Hepatocyte (in vitro differentiated cells): ENCODE measurements at regions not wholly inside any gene's neighbourhood (a gene's known extent, or its start where the extent isn't known, plus 50 kb on each side); places are given as distances from the start of the nearest gene placed in this dataset.
A peak's percentile ranks its signal among the peaks of the same experiment; 100 is the strongest.

ENCODE experiments used
- DNase-seq: peaks from one replicate; pipeline ENCODE4 v3.0.0-alpha.2; 2016; ENCODE audit warnings: low spot score
- H2AFZ ChIP-seq: fragments of 200-600 bp; sonication (generic); 2 replicates; pipeline ENCODE4 v1.6.0; 2016; ENCODE audit warnings: antibody characterized with exemption, mild to moderate bottlenecking
- H3K27ac ChIP-seq: fragments of 200-600 bp; sonication (generic); 2 replicates; pipeline ENCODE4 v1.5.1; 2016; ENCODE audit warnings: mild to moderate bottlenecking
- H3K27me3 ChIP-seq: fragments of 200-600 bp; sonication (generic); 2 replicates; pipeline ENCODE4 v1.6.1; 2016
- H3K36me3 ChIP-seq: fragments of 200-600 bp; sonication (generic); replicated peaks from 2 replicates; pipeline ENCODE4 v1.5.1; 2016; ENCODE audit warnings: low read depth; ENCODE audit not compliant: insufficient read depth
- H3K4me1 ChIP-seq: fragments of 200-600 bp; sonication (generic); 2 replicates; pipeline ENCODE4 v1.5.1; 2016; ENCODE audit warnings: mild to moderate bottlenecking, moderate library complexity; ENCODE audit not compliant: insufficient read depth
- H3K4me2 ChIP-seq: fragments of 200-600 bp; sonication (generic); 2 replicates; pipeline ENCODE4 v1.6.0; 2016
- H3K4me3 ChIP-seq: fragments of 200-600 bp; sonication (generic); 2 replicates; pipeline ENCODE4 v1.5.1; 2016; ENCODE audit warnings: mild to moderate bottlenecking
- H3K79me2 ChIP-seq: fragments of 200-600 bp; sonication (generic); 2 replicates; pipeline ENCODE4 v1.6.0; 2017; ENCODE audit warnings: mild to moderate bottlenecking
- H3K9me2 ChIP-seq: fragments of 200-600 bp; sonication (generic); replicated peaks from 2 replicates; pipeline ENCODE4 v1.6.0; 2017; ENCODE audit warnings: mild to moderate bottlenecking; ENCODE audit not compliant: insufficient read depth
- H3K9me3 ChIP-seq: fragments of 200-600 bp; sonication (generic); 2 replicates; pipeline ENCODE4 v1.5.1; 2016; ENCODE audit warnings: low read depth, mild to moderate bottlenecking
- H4K20me1 ChIP-seq: fragments of 200-600 bp; sonication (generic); 2 replicates; pipeline ENCODE4 v1.6.0; 2016; ENCODE audit warnings: mild to moderate bottlenecking; ENCODE audit not compliant: insufficient read depth, poor library complexity, severe bottlenecking
- CTCF ChIP-seq: fragments of 200-600 bp; sonication (generic); IDR thresholded peaks from 2 replicates; pipeline ENCODE4 v1.5.1; 2016; ENCODE audit warnings: antibody characterized with exemption, mild to moderate bottlenecking; ENCODE audit not compliant: poor library complexity
- EZH2 ChIP-seq: fragments of 200-600 bp; sonication (generic); IDR thresholded peaks from 2 replicates; pipeline ENCODE4 v1.6.1; 2016; ENCODE audit warnings: antibody characterized with exemption, mild to moderate bottlenecking, borderline replicate concordance
- EZH2phosphoT487 ChIP-seq: fragments of 200-600 bp; sonication (generic); IDR thresholded peaks from one replicate; pipeline ENCODE4 v1.6.1; 2018; ENCODE audit warnings: antibody characterized with exemption, mild to moderate bottlenecking, low read depth, moderate library complexity; ENCODE audit not compliant: unreplicated experiment, severe bottlenecking
- WGBS: methylation state at CpG from one replicate; pipeline ENCODE4 v1.1.6; 2016; ENCODE audit warnings: low lambda C conversion rate; ENCODE audit errors: missing lambda C conversion rate; 5-methylcytosine and 5-hydroxymethylcytosine counted together

- no peaks in the 10 kb centered on the region for H3K79me2 ChIP-seq
- no peaks in the 10 kb centered on the region for H3K27me3 ChIP-seq
- no peak overlapping the region for H3K27ac ChIP-seq
Observed at GRCh38 chr18:65968239-65969004, 217.6 kb downstream of the CDH7 start.

GRCh38 chr18:65955747-65956146, 204.9 kb downstream of the CDH7 start:
- Histone ChIP-seq H3K9me3 (no peaks in the 10 kb centered on the region), H4K20me1 (no peaks in the 10 kb centered on the region), H3K27me3 (no peaks in the 10 kb centered on the region), H3K79me2 (no peaks in the 10 kb centered on the region), H3K4me1 (no peaks in the 10 kb centered on the region), H3K4me3 (no peak overlapping the region), H3K36me3 (no peaks in the 10 kb centered on the region), H2AFZ (no peak overlapping the region), H3K27ac (no peak overlapping the region), H3K9me2 (no peaks in the 10 kb centered on the region), H3K4me2 (no peak overlapping the region)
- WGBS, result 74% methylated on average over 4 of the region's 4 CpGs
- DNase-seq, result no peak
- no peak for TF ChIP-seq CTCF
- no peak for TF ChIP-seq EZH2
- no peak for TF ChIP-seq EZH2phosphoT487

More at GRCh38 chr18:65968239-65969004, 217.6 kb downstream of the CDH7 start:
- Histone ChIP-seq H3K4me2 (no peak overlapping the region), H2AFZ (no peak overlapping the region), H3K9me3 (no peaks in the 10 kb centered on the region), H3K4me3 (no peak overlapping the region), H3K4me1 (no peaks in the 10 kb centered on the region), H3K36me3 (no peaks in the 10 kb centered on the region), H3K9me2 (no peaks in the 10 kb centered on the region), H4K20me1 (no peaks in the 10 kb centered on the region)
- WGBS, result 60% methylated on average over 7 of the region's 7 CpGs
- peak; percentile 5 for DNase-seq
- peak; percentile 43 for TF ChIP-seq CTCF
- TF ChIP-seq EZH2phosphoT487, result no peak
- TF ChIP-seq EZH2, result no peak

GRCh38 chr18:65954372-65954771, 203.6 kb downstream of the CDH7 start:
- no peak overlapping the region for H3K4me2 ChIP-seq
- no peak overlapping the region for H2AFZ ChIP-seq
- H3K27ac ChIP-seq, result no peak overlapping the region
- TF ChIP-seq EZH2, result no peak
- H3K9me2 ChIP-seq, result no peaks in the 10 kb centered on the region
- no peaks in the 10 kb centered on the region for H3K36me3 ChIP-seq
- WGBS, result 78% methylated on average over 7 of the region's 7 CpGs
- no peaks in the 10 kb centered on the region for H3K27me3 ChIP-seq
- no peaks in the 10 kb centered on the region for H3K4me1 ChIP-seq
- no peaks in the 10 kb centered on the region for H4K20me1 ChIP-seq
- H3K4me3 ChIP-seq, result no peak overlapping the region
- no peaks in the 10 kb centered on the region for H3K79me2 ChIP-seq
- DNase-seq, result no peak
- H3K9me3 ChIP-seq, result no peaks in the 10 kb centered on the region

GRCh38 chr18:65946777-65947176, 196.0 kb downstream of the CDH7 start:
- no peaks in the 10 kb centered on the region for H4K20me1 ChIP-seq
- H3K27me3 ChIP-seq, result no peaks in the 10 kb centered on the region
- no peak overlapping the region for H2AFZ ChIP-seq
- no peak overlapping the region for H3K4me2 ChIP-seq
- 85% methylated on average over 3 of the region's 3 CpGs for WGBS
- no peak overlapping the region for H3K27ac ChIP-seq
- H3K4me3 ChIP-seq, result no peak overlapping the region
- no peaks in the 10 kb centered on the region for H3K79me2 ChIP-seq
- no peaks in the 10 kb centered on the region for H3K36me3 ChIP-seq
- H3K9me3 ChIP-seq, result no peaks in the 10 kb centered on the region
- H3K9me2 ChIP-seq, result no peaks in the 10 kb centered on the region
- no peaks in the 10 kb centered on the region for H3K4me1 ChIP-seq
- TF ChIP-seq EZH2 (no peak), CTCF (no peak), EZH2phosphoT487 (no peak)
- DNase-seq, result no peak
